HG03354 (cell line): ENCODE measurements at regions not wholly inside any gene's neighbourhood (a gene's known extent, or its start where the extent isn't known, plus 50 kb on each side); places are given as distances from the start of the nearest gene placed in this dataset.

ENCODE experiments used
- ATAC-seq: cut with Tn5 transposase; IDR thresholded peaks from one replicate; pipeline ENCODE4 v1.9.1; 2021; ENCODE audit warnings: mild to moderate bottlenecking; ENCODE audit not compliant: unreplicated experiment, poor library complexity, severe bottlenecking

GRCh38 chr6:76403064-76403463 lies 330.6 kb upstream of the IMPG1 start:
- ATAC-seq, result no peak

GRCh38 chr6:76397966-76398365 lies 325.5 kb upstream of the IMPG1 start:
- ATAC-seq, result no peak

GRCh38 chr6:76382201-76382600 lies 309.7 kb upstream of the IMPG1 start:
- no peak for ATAC-seq

GRCh38 chr6:76381612-76382011 lies 309.1 kb upstream of the IMPG1 start:
- no peak for ATAC-seq

GRCh38 chr6:76351275-76351674 lies 278.8 kb upstream of the IMPG1 start:
- no peak for ATAC-seq

- no peak for ATAC-seq
These were observed 275.1 kb upstream of the IMPG1 start for GRCh38 chr6:76347539-76347938.

GRCh38 chr6:76342611-76343160 lies 270.2 kb upstream of the IMPG1 start:
- ATAC-seq, result no peak

GRCh38 chr6:76330031-76330430 lies 257.6 kb upstream of the IMPG1 start:
- no peak for ATAC-seq

- ATAC-seq, result no peak
These were observed 254.4 kb upstream of the IMPG1 start for GRCh38 chr6:76326871-76327270.
